Spleen (tissue), 11 donors: ENCODE measurements at regions not wholly inside any gene's neighbourhood (a gene's known extent, or its start where the extent isn't known, plus 50 kb on each side); places are given as distances from the start of the nearest gene placed in this dataset.

Experiments used
- DNase-seq: peaks from one replicate; pipeline ENCODE4 v3.0.0-alpha.2; 2020
- H3K27ac ChIP-seq, 8 donors: fragments of 200-600 bp; sonication (generic) in 7 of 8; 1 replicate in 4 of 8; 2 replicates in 4 of 8; pipeline versions ENCODE4 v1.5.0 to v1.8.0; 2016 to 2021; ENCODE audit warnings: inconsistent platforms in 4 of 8, mild to moderate bottlenecking in 4 of 8, moderate library complexity in 1 of 8
- H3K27me3 ChIP-seq, 7 donors: fragments of 200-600 bp; sonication (generic) in 6 of 7; replicated peaks in 1 of 7; 1 replicate in 4 of 7; 2 replicates in 3 of 7; pipeline versions ENCODE4 v1.5.0 to v1.8.0; 2016 to 2021; ENCODE audit warnings: inconsistent platforms in 3 of 7, mild to moderate bottlenecking in 1 of 7
- H3K36me3 ChIP-seq, 6 donors: fragments of 200-600 bp; sonication (generic) in 5 of 6; 1 replicate in 4 of 6; 2 replicates in 2 of 6; pipeline versions ENCODE4 v1.5.0 to v1.8.0; 2016 to 2021; ENCODE audit warnings: inconsistent platforms in 2 of 6
- H3K4me1 ChIP-seq, 6 donors: fragments of 200-600 bp; sonication (generic) in 5 of 6; 1 replicate in 3 of 6; 2 replicates in 3 of 6; pipeline versions ENCODE4 v1.5.0 to v1.8.0; 2016 to 2021; ENCODE audit warnings: inconsistent platforms in 3 of 6
- H3K4me3 ChIP-seq, 8 donors: fragments of 200-600 bp; sonication (generic) in 7 of 8; 1 replicate in 4 of 8; 2 replicates in 4 of 8; pipeline versions ENCODE4 v1.5.0 to v1.8.0; 2016 to 2021; ENCODE audit warnings: inconsistent platforms in 4 of 8, mild to moderate bottlenecking in 4 of 8, moderate library complexity in 2 of 8
- H3K9me3 ChIP-seq, 8 donors: fragments of 200-600 bp; sonication (generic) in 7 of 8; 1 replicate in 4 of 8; 2 replicates in 4 of 8; pipeline versions ENCODE4 v1.5.0 to v1.8.0; 2016 to 2021; ENCODE audit warnings: inconsistent platforms in 4 of 8
- CTCF ChIP-seq, 11 experiments: fragments of 200-600 bp in 7 of 11; fragments of 450-650 bp in 4 of 11; sonication (generic) in 4 of 11; IDR thresholded peaks in 8 of 11; conservative IDR thresholded peaks in 3 of 11; 1 replicate in 7 of 11; 2 replicates in 4 of 11; pipeline versions ENCODE4 v1.4.0 to v1.8.0; 2016 to 2021; ENCODE audit warnings: antibody characterized with exemption in 11 of 11, inconsistent platforms in 4 of 11, mild to moderate bottlenecking in 1 of 11
- POLR2A ChIP-seq, 3 donors: fragments of 450-650 bp; IDR thresholded peaks; one replicate each; pipeline ENCODE4 v1.5.1; 2017; ENCODE audit warnings: antibody characterized with exemption in 3 of 3, mild to moderate bottlenecking in 1 of 3
- POLR2AphosphoS5 ChIP-seq, 3 donors: sonication (generic); formaldehyde crosslinking; IDR thresholded peaks; one replicate each; pipeline ENCODE4 v1.5.1; 2017; ENCODE audit warnings: antibody characterized with exemption in 3 of 3
- WGBS, 5 donors: extraction: QIAGEN DNeasy Blood & Tissue Kit in 3 of 5; methylation state at CpG; one replicate each; pipeline versions ENCODE4 v1.1.5 to v1.1.7; 2013 to 2018; 5-methylcytosine and 5-hydroxymethylcytosine counted together
- intact Hi-C: fragments of 100-400 bp; cut with DNase I; formaldehyde crosslinking; loops from one replicate; pipeline ENCODE4 v1.15.0; 2023; ENCODE audit warnings: low total_unique reads
- donor health status: healthy with polysubstance abuse.
- donor health status: DM: no; HTN: no; CAD: no; lungs with moderate emphysema.
- donor health status: DM: no; HTN: no; CAD: no.
- donor health status: Bipolar disorder and iron deficiency.
- donor health status: healthy.
- donor health status: DM: no; HTN: no; CAD: no.
- donor health status: DM: yes; HTN: yes; CAD: no.

- TF ChIP-seq CTCF (IDR thresholded peaks at IDR 0.05 in 8 of 11, conservative IDR thresholded peaks at IDR 0.05 in 3 of 11): no peak
- TF ChIP-seq POLR2AphosphoS5 (IDR thresholded peaks at IDR 0.05): no peak
- no peak for TF ChIP-seq POLR2A (IDR thresholded peaks at IDR 0.05)
- Histone ChIP-seq H3K36me3 (no peaks in the 10 kb centered on the region), H3K9me3 (no peaks in the 10 kb centered on the region), H3K4me3 (no peak overlapping the region), H3K27me3 (no peaks in the 10 kb centered on the region), H3K27ac (no peak overlapping the region), H3K4me1 (peaks cover 3 to 30% (median 20%) of the 10 kb centered on the region in 6 donors)
- intact Hi-C loops: no loop called here
- 75 to 88% (median 87%) methylated on average over 4 of the region's 4 CpGs for WGBS, 5 donors
- DNase-seq: no peak
Measured at GRCh38 chr5:74386571-74387334, 253.8 kb downstream of the ENC1 start.

DNA sequence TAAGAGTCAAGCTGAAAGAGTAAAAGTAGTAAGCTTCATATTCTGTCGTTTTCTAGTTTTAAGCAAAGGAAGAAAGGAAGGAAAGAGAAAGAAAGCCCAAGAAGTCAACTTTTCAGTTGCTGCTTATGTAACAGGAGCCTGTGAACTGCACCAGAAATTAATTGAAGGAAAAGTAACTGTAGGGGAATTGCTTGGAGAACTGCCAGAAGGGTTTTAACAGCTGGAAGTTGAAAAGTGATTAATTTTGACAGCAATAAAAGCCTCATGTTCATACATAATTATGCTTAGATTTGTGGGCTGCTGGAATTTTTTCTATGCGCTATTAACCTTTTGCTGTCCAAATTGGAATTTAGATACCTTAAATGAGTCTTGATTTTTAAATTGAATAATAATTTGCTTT, 255.7 kb downstream of the ENC1 start:
- H3K27me3 ChIP-seq: no peaks in the 10 kb centered on the region
- intact Hi-C loops: no loop called here
- TF ChIP-seq CTCF (IDR thresholded peaks at IDR 0.05 in 8 of 11, conservative IDR thresholded peaks at IDR 0.05 in 3 of 11) (no peak), POLR2AphosphoS5 (IDR thresholded peaks at IDR 0.05) (no peak)
- no peak overlapping the region for H3K27ac ChIP-seq
- H3K4me3 ChIP-seq: no peak overlapping the region
- 25 to 34% (median 30%) methylated on average over 2 of the region's 2 CpGs for WGBS, 5 donors
- no peaks in the 10 kb centered on the region for H3K9me3 ChIP-seq
- DNase-seq: no peak
- peaks cover 3 to 30% (median 20%) of the 10 kb centered on the region in 6 donors for H3K4me1 ChIP-seq
- no peaks in the 10 kb centered on the region for H3K36me3 ChIP-seq

DNA sequence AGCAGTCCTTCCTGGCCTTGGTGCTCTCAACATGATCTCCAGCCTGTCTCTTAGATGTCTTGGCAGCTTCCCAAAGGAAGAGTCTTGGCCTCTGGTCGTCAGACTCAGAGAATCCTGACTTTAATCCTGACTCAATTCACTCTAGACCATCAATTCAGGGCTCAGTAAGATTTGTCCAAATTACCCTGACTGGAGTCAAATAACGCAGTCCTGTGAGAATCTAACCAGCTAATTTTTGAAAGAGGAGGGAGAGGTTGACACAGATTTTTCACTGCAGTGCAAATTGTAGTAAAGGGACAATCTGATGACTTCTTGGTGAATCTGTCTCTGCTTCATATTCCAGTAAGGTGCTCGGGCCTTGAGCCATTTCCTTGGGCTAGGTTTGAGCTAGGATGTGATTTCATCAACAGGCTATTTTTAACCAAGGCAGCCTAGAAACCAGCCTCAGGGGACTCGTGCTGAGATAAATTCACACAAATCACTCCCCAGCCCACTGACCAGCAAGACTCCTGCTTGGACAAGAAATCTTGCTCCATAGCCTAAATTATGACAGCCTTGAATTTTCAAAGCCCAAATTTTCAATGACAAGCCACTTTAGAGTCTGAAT, 257.4 kb downstream of the ENC1 start:
- H3K27me3 ChIP-seq: no peaks in the 10 kb centered on the region
- no peaks in the 10 kb centered on the region for H3K36me3 ChIP-seq
- H3K9me3 ChIP-seq: no peaks in the 10 kb centered on the region
- TF ChIP-seq POLR2A (IDR thresholded peaks at IDR 0.05): no peak
- no peak for TF ChIP-seq POLR2AphosphoS5 (IDR thresholded peaks at IDR 0.05)
- TF ChIP-seq CTCF (IDR thresholded peaks at IDR 0.05 in 8 of 11, conservative IDR thresholded peaks at IDR 0.05 in 3 of 11): no peak
- DNase-seq: no peak
- intact Hi-C loops: no loop called here
- 28 to 69% (median 51%) methylated on average over 4 of the region's 4 CpGs for WGBS, 5 donors
- H3K27ac ChIP-seq: peak overlapping the region in 7 of 8 donors; percentile 9 to 63 (median 36)
- peaks cover 3 to 30% (median 20%) of the 10 kb centered on the region in 6 donors for H3K4me1 ChIP-seq
- H3K4me3 ChIP-seq: no peak overlapping the region

GRCh38 chr5:74382123-74382855, 258.2 kb downstream of the ENC1 start:
- Histone ChIP-seq H3K27me3 (no peaks in the 10 kb centered on the region), H3K36me3 (no peaks in the 10 kb centered on the region), H3K4me1 (peaks cover 3 to 30% (median 20%) of the 10 kb centered on the region in 6 donors), H3K27ac (peak overlapping the region in 5 of 8 donors; percentile 9 to 63 (median 57)), H3K4me3 (no peak overlapping the region), H3K9me3 (no peaks in the 10 kb centered on the region)
- TF ChIP-seq POLR2AphosphoS5 (IDR thresholded peaks at IDR 0.05) (no peak), POLR2A (IDR thresholded peaks at IDR 0.05) (no peak), CTCF (IDR thresholded peaks at IDR 0.05 in 8 of 11, conservative IDR thresholded peaks at IDR 0.05 in 3 of 11) (no peak)
- 71 to 85% (median 81%) methylated on average over 3 of the region's 3 CpGs for WGBS, 5 donors
- intact Hi-C loops: no loop called here
- no peak for DNase-seq
